Smooth muscle cell (in vitro differentiated cells): ENCODE measurements at regions not wholly inside any gene's neighbourhood (a gene's known extent, or its start where the extent isn't known, plus 50 kb on each side); places are given as distances from the start of the nearest gene placed in this dataset.

Experiments used
- DNase-seq: peaks from one replicate; lab custom pipeline; 2025; ENCODE audit not compliant: unreplicated experiment; lab: John Stamatoyannopoulos, UW
- H2AFZ ChIP-seq: fragments of 200-600 bp; sonication (generic); 2 replicates; pipeline ENCODE4 v1.6.0; 2016; ENCODE audit warnings: antibody characterized with exemption, low read depth, mild to moderate bottlenecking
- H3F3A ChIP-seq: fragments of 200-600 bp; sonication (generic); 2 replicates; pipeline ENCODE4 v1.6.0; 2017; ENCODE audit warnings: antibody characterized with exemption, low read depth
- H3K27ac ChIP-seq: fragments of 200-600 bp; sonication (generic); 2 replicates; pipeline ENCODE4 v1.5.1; 2016; ENCODE audit warnings: low read depth, mild to moderate bottlenecking
- H3K27me3 ChIP-seq: fragments of 200-600 bp; sonication (generic); 2 replicates; pipeline ENCODE4 v1.6.1; 2016; ENCODE audit warnings: low read depth, mild to moderate bottlenecking
- H3K36me3 ChIP-seq: fragments of 200-600 bp; sonication (generic); 2 replicates; pipeline ENCODE4 v1.5.1; 2016; ENCODE audit warnings: low read depth
- H3K4me1 ChIP-seq: fragments of 200-600 bp; sonication (generic); 2 replicates; pipeline ENCODE4 v1.5.1; 2016; ENCODE audit warnings: low read depth
- H3K4me2 ChIP-seq: fragments of 200-600 bp; sonication (generic); 2 replicates; pipeline ENCODE4 v1.6.0; 2016; ENCODE audit warnings: mild to moderate bottlenecking
- H3K4me3 ChIP-seq: fragments of 200-600 bp; sonication (generic); 2 replicates; pipeline ENCODE4 v1.5.1; 2016; ENCODE audit warnings: mild to moderate bottlenecking
- H3K79me2 ChIP-seq: fragments of 200-600 bp; sonication (generic); 2 replicates; pipeline ENCODE4 v1.6.0; 2016; ENCODE audit warnings: low read depth, mild to moderate bottlenecking
- H3K9ac ChIP-seq: fragments of 200-600 bp; sonication (generic); 2 replicates; pipeline ENCODE4 v1.6.0; 2016; ENCODE audit warnings: low read depth
- H3K9me3 ChIP-seq: fragments of 200-600 bp; sonication (generic); replicated peaks from 2 replicates; pipeline ENCODE4 v1.5.1; 2016; ENCODE audit warnings: low read depth
- H4K20me1 ChIP-seq: fragments of 200-600 bp; sonication (generic); 2 replicates; pipeline ENCODE4 v1.6.0; 2016; ENCODE audit warnings: low read depth
- WGBS: methylation state at CpG from one replicate; pipeline ENCODE4 v1.1.7; 2016; ENCODE audit warnings: low lambda C conversion rate; 5-methylcytosine and 5-hydroxymethylcytosine counted together
- TF ChIP-seq, protein P1 (sequence below): fragments of 200-600 bp; sonication (generic); IDR thresholded peaks from 2 replicates; pipeline ENCODE4 v1.5.1; 2017; ENCODE audit warnings: borderline replicate concordance, mild to moderate bottlenecking, antibody characterized with exemption; ENCODE audit not compliant: insufficient read depth, poor library complexity, severe bottlenecking

GRCh38 chr14:26276757-26277156 lies 321.1 kb downstream of the NOVA1 start:
- DNase-seq, result no peak
- WGBS, result 84% methylated on average over 2 of the region's 2 CpGs
- H3K4me2 ChIP-seq, result no peak overlapping the region

DNA sequence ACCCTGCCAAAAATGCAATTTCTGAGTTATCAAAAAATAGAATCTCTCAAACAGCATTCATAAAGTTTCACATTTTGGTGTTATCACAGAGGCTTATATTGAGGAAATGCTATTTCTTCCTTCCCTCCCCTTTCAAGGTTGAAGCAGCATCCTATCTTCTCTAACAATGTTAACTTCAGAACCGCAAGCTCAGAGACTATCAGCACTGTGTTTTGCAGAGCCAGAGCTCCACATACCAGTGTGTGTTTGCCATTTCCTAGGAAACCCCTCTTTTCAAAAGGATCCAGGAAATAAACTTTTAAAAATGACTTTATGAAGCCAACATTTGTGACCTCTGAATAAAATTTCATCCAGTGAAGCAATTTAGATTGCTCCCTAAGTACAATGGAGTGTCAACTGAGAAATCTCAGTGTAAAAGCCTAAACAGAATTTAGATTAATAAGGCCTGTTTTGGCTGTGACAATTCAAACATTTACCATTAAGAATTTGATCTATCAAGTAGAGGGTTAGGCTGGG lies 332.6 kb downstream of the NOVA1 start:
- H3K9me3 ChIP-seq, result no peaks in the 10 kb centered on the region
- no peaks in the 10 kb centered on the region for H4K20me1 ChIP-seq
- no peaks in the 10 kb centered on the region for H3F3A ChIP-seq
- TF ChIP-seq, protein P1, sequence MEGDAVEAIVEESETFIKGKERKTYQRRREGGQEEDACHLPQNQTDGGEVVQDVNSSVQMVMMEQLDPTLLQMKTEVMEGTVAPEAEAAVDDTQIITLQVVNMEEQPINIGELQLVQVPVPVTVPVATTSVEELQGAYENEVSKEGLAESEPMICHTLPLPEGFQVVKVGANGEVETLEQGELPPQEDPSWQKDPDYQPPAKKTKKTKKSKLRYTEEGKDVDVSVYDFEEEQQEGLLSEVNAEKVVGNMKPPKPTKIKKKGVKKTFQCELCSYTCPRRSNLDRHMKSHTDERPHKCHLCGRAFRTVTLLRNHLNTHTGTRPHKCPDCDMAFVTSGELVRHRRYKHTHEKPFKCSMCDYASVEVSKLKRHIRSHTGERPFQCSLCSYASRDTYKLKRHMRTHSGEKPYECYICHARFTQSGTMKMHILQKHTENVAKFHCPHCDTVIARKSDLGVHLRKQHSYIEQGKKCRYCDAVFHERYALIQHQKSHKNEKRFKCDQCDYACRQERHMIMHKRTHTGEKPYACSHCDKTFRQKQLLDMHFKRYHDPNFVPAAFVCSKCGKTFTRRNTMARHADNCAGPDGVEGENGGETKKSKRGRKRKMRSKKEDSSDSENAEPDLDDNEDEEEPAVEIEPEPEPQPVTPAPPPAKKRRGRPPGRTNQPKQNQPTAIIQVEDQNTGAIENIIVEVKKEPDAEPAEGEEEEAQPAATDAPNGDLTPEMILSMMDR, result no peak
- no peaks in the 10 kb centered on the region for H3K36me3 ChIP-seq
- no peaks in the 10 kb centered on the region for H3K79me2 ChIP-seq
- WGBS, result 71% methylated on average over 1 of the region's 1 CpG
- H3K9ac ChIP-seq, result no peak overlapping the region
- H2AFZ ChIP-seq, result no peak overlapping the region
- no peaks in the 10 kb centered on the region for H3K27me3 ChIP-seq
- H3K4me3 ChIP-seq, result no peak overlapping the region
- peaks cover 4% of the 10 kb centered on the region for H3K4me1 ChIP-seq
- DNase-seq, result no peak
- no peak overlapping the region for H3K27ac ChIP-seq
- no peak overlapping the region for H3K4me2 ChIP-seq

More at GRCh38 chr14:26276757-26277156, 321.1 kb downstream of the NOVA1 start:
- H4K20me1 ChIP-seq, result no peaks in the 10 kb centered on the region
- H3K4me3 ChIP-seq, result no peak overlapping the region
- H3K27ac ChIP-seq, result no peak overlapping the region
- H3K9me3 ChIP-seq, result no peaks in the 10 kb centered on the region
- TF ChIP-seq, protein P1, result no peak
- no peaks in the 10 kb centered on the region for H3F3A ChIP-seq
- H3K9ac ChIP-seq, result no peak overlapping the region
- no peaks in the 10 kb centered on the region for H3K27me3 ChIP-seq
- H3K36me3 ChIP-seq, result no peaks in the 10 kb centered on the region
- H2AFZ ChIP-seq, result no peak overlapping the region
- peaks cover 1% of the 10 kb centered on the region for H3K4me1 ChIP-seq
- no peaks in the 10 kb centered on the region for H3K79me2 ChIP-seq

DNA sequence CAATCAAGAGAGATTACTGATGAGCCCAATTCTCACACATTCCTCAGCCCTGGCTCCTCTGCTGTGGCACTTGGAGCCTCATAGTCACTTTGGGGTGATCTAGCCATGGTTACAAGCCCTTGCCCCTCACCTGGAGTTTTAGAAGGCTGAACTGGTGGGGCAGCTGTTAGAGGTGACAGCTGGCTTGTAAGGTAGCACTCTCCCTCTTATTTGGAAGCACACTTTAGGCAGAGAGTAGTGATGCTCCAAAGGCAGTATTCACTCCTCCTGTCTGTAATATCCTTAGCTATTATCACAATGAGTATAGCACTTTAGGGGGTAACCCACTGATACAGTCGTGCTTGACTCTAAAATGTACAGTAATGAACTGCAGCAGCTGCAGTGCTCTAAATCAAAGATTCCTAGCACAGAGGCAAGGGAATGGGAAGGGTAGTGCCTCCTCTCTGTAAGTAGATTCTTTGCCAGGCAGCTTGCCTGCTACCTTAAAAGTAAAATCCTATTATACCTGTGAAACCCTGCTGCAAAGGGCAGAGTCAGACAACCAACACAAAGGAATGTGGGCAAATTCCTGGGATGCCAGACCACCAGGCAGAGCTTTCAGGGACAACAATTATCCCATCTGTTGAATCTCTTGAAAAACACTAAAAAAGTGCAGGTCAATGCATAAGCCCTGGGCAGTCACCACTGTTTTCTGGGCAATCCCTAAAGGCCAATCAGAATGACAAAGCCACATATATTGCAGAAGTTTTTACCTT lies 336.3 kb downstream of the NOVA1 start:
- Histone ChIP-seq H3F3A (no peaks in the 10 kb centered on the region), H3K36me3 (no peaks in the 10 kb centered on the region), H3K27ac (no peak overlapping the region), H3K27me3 (peaks cover 2% of the 10 kb centered on the region), H3K9me3 (no peaks in the 10 kb centered on the region), H3K4me1 (peaks cover 4% of the 10 kb centered on the region), H2AFZ (no peak overlapping the region), H3K79me2 (no peaks in the 10 kb centered on the region), H3K4me2 (no peak overlapping the region), H3K9ac (no peak overlapping the region), H4K20me1 (no peaks in the 10 kb centered on the region), H3K4me3 (no peak overlapping the region)
- 35% methylated on average over 1 of the region's 1 CpG for WGBS
- DNase-seq, result no peak
- TF ChIP-seq, protein P1, result no peak

GRCh38 chr14:26255213-26255612 lies 342.6 kb downstream of the NOVA1 start:
- DNase-seq, result no peak
- H3K27ac ChIP-seq, result no peak overlapping the region

More at GRCh38 chr14:26255213-26255612, 342.6 kb downstream of the NOVA1 start:
- H3K79me2 ChIP-seq, result no peaks in the 10 kb centered on the region
- H3K4me2 ChIP-seq, result no peak overlapping the region
- no peaks in the 10 kb centered on the region for H3K4me1 ChIP-seq
- H3K9me3 ChIP-seq, result no peaks in the 10 kb centered on the region
- H3K4me3 ChIP-seq, result no peak overlapping the region
- 37% methylated on average over 2 of the region's 2 CpGs for WGBS
- H2AFZ ChIP-seq, result no peak overlapping the region
- no peaks in the 10 kb centered on the region for H3F3A ChIP-seq
- H3K36me3 ChIP-seq, result no peaks in the 10 kb centered on the region
- peaks cover 8% of the 10 kb centered on the region for H3K27me3 ChIP-seq
- TF ChIP-seq, protein P1, result peak; percentile 41
- no peak overlapping the region for H3K9ac ChIP-seq
- H4K20me1 ChIP-seq, result no peaks in the 10 kb centered on the region
